Adrenal gland (tissue), 5 donors: ENCODE measurements at regions not wholly inside any gene's neighbourhood (a gene's known extent, or its start where the extent isn't known, plus 50 kb on each side); places are given as distances from the start of the nearest gene placed in this dataset.
"Not testable (repeated sequence)": the region's sequence is repeated elsewhere in the genome, so short reads cannot be mapped to it uniquely, and the experiment has no call there.

ENCODE experiments used
- POLR2A ChIP-seq, 2 donors: fragments of 450-650 bp; IDR thresholded peaks; one replicate each; pipeline ENCODE4 v1.6.1; 2017; ENCODE audit warnings: antibody characterized with exemption in 2 of 2, mild to moderate bottlenecking in 2 of 2, moderate library complexity in 1 of 2
- TF ChIP-seq, protein P1 (sequence below), 6 experiments: fragments of 450-650 bp in 4 of 6; fragments of 200-600 bp in 2 of 6; sonication (generic) in 1 of 6; IDR thresholded peaks; 1 replicate in 5 of 6; 2 replicates in 1 of 6; pipeline versions ENCODE4 v1.5.1 to v1.8.0; 2016 to 2021; ENCODE audit warnings: antibody characterized with exemption in 6 of 6, mild to moderate bottlenecking in 2 of 6, moderate library complexity in 1 of 6
- donor health status: DM: no; HTN: no; CAD: no.

DNA sequence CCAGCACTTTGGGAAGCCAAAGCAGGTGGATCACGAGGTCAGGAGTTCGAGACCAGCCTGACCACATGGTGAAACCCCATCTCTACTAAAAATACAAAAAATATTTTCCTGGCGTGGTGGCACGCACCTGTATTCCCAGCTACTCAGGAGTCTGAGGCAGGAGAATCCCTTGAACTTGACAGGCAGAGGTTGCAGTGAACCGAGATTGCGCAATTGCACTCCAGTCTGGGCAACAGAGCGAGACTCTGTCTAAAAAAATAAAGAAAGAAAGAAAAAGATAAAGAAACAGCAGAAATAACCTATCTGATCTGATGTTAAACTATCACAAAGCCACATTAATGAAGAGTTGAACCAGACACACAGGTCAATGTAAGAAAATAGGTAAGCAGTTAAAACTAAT, 696.2 kb upstream of the SALL3 start:
- TF ChIP-seq, protein P1, sequence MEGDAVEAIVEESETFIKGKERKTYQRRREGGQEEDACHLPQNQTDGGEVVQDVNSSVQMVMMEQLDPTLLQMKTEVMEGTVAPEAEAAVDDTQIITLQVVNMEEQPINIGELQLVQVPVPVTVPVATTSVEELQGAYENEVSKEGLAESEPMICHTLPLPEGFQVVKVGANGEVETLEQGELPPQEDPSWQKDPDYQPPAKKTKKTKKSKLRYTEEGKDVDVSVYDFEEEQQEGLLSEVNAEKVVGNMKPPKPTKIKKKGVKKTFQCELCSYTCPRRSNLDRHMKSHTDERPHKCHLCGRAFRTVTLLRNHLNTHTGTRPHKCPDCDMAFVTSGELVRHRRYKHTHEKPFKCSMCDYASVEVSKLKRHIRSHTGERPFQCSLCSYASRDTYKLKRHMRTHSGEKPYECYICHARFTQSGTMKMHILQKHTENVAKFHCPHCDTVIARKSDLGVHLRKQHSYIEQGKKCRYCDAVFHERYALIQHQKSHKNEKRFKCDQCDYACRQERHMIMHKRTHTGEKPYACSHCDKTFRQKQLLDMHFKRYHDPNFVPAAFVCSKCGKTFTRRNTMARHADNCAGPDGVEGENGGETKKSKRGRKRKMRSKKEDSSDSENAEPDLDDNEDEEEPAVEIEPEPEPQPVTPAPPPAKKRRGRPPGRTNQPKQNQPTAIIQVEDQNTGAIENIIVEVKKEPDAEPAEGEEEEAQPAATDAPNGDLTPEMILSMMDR (IDR thresholded peaks at IDR 0.05), result not testable (repeated sequence)
- TF ChIP-seq POLR2A (IDR thresholded peaks at IDR 0.05), result not testable (repeated sequence)
